HG03457 (cell line): ENCODE measurements at regions not wholly inside any gene's neighbourhood (a gene's known extent, or its start where the extent isn't known, plus 50 kb on each side); places are given as distances from the start of the nearest gene placed in this dataset.
"Not testable (repeated sequence)": the region's sequence is repeated elsewhere in the genome, so short reads cannot be mapped to it uniquely, and the experiment has no call there.

Experiments used
- ATAC-seq: cut with Tn5 transposase; IDR thresholded peaks from one replicate; pipeline ENCODE4 v1.9.1; 2021; ENCODE audit warnings: moderate number of reproducible peaks; ENCODE audit not compliant: unreplicated experiment

DNA sequence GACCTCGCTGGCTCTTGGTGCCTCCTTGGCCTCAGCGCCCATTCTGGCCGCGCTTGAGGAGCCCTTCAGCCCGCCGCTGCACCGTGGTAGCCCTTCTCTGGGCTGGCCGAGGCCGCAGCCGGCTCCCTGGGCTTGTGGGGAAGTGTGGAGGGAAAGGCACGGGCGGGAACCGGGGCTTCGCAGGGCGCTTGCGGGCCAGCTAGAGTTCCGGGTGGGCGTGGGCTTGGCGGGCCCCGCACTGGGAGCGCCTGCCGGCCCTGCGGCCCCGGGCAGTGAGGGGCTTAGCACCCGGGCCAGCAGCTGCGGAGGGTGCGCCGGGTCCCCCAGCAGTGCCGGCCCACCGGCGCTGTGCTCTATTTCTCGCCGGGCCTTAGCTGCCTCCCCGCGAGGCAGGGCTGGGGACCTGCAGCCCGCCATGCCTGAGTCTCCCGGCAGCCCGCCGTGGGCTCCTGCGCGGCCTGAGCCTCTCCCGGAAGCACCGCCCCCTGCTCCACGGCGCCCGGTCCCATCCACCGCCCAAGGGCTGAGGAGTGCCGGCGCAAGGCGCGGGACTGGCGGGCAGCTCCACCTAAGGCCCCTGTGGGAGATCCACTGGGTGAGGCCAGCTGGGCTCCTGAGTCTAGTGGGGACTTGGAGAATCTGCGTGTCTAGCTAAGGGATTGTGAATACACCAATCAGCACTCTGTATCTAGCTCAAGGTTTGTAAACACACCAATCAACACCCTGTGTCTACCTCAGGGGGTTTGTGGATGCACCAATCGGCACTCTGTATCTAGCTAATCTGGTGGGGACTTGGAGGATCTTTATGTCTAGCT is 141.1 kb downstream of the SLCO4C1 start:
- ATAC-seq = not testable (repeated sequence)

DNA sequence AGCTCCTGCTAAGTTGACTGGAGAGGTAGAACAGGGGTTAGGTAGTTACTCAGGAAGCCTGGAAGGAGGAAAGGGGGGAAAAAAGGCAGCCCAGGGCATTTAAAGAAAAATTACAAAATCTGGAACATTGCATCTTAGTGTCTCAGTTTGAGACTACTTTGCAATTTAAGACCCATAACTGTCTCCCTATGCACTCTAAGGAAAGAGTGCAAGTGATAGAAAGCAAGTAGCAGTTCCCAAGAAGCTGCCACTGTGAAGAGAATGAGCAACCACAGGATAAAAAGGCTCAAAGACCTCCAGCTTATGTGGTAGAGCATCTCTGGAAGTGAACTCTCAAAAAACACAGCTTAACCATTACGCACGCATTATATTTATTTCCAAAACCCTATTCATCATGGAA is 141.8 kb downstream of the SLCO4C1 start:
- ATAC-seq = no peak

DNA sequence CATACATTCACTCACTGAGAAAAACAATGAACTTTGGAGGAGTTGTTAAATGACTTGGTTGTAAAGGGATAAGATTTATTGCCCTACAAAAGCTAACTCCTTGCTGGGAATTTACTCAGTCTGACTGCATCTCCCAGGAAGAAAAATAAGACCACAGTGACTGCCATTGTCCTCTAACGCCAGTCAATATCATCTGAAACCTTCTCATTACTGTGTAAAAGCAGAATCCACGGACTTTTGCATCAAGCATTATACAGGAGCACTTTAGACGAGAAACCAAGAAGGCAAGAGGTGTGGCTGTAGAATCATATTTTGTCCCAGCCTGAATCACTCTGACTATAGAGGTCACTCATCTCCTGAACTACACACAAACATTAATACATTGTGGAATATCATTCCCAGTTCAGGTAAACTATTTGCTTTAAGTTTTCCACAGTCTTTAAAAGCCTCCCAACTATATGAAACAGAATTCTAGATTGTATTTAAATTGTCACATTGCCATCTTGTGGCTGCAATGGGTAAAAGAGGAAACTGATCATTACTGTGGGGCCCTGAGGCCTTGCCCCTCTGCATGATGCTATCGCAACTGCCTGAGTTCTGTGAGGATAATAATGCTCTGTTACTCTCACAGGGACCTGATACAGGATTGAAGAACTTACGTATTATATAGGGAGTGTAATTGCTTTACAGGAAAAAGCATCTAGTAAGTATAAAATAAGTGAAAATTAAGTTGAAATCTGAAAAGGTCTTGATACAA is 142.9 kb downstream of the SLCO4C1 start:
- ATAC-seq = no peak

DNA sequence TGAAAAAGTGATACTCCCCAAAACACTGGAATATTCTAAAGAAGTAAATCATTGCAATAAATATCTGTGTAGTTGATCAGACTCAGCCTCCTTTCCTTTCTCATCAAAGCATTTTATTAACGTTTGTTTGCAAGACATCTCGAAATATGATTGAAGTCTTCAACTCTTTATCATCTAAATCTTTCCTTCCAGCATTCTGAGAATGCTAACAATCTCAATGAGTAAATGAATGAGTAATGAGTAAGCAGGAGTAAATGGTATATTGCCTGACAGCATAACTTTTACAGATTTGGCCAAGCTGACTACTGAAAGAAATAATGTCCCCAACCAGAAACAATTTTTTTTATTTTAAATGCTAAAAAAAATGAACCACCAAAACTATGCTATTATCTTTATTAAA is 157.1 kb downstream of the SLCO4C1 start:
- ATAC-seq = no peak

DNA sequence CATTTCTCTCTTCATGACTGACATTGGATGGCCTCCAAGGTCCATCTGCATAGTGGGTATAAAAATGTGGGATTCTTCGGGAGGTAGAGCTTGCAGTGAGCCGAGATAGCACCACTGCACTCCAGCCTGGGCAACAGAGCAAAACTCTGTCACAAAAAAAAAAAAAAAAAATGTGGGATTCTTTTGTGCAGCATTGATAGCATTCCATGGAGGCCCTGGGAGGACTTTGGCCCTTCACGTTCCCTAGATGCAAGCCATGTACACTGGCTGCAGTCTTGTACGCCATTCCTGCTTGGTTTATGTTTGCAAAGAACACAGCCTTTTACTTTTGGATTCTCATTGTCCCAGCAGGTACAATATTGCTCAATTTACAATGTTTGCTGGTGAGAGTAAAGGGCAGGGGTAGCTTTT is 157.8 kb downstream of the SLCO4C1 start:
- no peak for ATAC-seq

DNA sequence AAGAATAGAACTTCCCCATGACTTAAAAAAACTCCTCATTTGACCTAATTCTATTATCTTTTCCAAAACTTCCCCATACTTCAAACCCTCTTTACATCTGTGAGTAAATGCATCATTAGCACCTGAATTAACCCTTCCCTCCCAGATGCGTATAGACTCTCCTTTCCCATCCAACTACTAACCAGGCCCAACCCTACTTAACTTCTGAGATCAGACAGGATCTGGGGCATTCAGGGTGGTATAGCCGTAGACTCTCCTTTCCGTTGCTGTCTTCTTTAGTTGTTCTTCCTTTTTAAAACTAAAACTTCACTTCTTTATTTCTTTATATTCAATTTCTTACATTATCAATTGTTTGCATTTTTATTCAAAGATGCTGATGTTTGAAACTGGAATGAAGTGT is 165.2 kb downstream of the SLCO4C1 start:
- no peak for ATAC-seq

DNA sequence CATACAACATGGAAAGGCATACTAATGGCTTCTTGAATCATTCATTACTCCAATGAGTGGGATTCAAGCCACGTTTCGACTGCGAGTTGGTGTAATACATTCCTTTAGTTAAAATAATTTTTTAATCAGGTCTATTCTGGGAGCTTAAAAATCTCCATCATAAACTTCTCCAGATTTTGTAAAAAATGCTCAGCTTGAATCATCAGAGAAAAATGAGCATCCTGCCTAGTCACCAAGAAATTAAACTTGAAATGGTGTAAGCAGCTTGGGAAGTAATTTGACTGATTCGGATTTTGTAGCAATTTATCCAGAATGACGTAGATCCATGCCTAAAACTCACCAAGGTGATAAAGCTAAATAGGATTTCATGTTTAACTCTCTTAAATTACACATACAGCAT is 165.7 kb downstream of the SLCO4C1 start:
- ATAC-seq = no peak

DNA sequence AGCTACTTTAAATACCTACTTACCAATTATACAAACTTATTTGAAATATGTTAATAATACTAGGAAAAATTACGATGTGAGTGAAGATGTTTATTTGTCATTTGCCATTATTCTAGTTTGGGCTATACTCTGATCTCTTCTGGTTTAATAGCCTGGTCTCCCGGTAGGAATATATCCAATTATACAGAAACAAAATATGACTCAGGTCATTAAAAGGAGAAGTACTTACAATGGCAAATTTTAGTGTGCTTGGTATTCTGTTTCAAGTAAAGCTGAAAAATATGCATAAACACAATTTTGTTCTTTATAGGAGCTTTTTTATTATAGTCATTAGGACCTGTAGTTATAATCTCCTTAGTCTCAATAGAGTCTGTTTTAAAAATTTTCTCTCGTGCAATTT is 176.8 kb downstream of the SLCO4C1 start:
- no peak for ATAC-seq

DNA sequence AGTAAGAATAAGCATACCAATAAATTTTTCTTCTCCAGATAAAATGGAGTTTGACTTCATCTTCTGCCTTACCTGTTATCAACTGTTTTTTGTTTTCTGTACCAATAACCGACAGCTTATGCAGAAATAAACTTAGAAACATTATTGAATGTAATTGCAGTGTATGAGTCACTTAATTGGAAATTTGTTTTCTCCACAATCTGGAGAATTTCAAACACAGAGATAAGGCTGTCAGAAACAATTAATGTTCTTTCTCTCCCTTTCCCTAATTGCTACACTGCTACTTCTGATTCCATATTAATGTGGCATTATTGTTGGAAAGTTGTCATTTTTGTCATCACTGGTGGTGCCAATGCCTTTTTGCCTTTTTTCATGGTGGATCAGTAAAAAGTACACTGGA is 180.3 kb downstream of the SLCO4C1 start:
- no peak for ATAC-seq

DNA sequence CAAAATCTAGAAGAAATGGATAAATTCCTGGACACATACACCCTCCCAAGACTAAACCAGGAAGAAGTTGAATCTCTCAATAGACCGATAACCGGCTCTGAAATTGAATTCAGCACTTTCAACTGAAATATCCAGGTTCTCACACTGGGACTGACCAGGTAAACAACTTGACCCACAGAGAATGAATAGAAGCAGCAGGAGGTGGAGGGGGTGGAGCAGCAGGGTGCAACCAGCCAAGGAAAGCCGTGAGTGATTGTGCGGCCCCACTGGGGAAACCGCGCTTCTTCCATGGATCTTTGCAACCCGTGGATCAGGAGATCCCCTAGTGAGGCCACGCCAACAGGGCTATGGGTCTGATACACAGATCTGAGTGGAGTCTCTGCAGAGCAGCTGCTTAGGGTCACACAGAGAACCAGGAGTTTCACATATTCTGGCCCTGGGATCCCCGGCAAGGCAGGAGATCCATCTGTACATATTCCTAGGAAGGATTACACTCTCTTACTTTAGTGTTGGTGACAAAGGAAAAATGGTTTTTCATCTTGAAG is 181.5 kb downstream of the SLCO4C1 start:
- no peak for ATAC-seq

DNA sequence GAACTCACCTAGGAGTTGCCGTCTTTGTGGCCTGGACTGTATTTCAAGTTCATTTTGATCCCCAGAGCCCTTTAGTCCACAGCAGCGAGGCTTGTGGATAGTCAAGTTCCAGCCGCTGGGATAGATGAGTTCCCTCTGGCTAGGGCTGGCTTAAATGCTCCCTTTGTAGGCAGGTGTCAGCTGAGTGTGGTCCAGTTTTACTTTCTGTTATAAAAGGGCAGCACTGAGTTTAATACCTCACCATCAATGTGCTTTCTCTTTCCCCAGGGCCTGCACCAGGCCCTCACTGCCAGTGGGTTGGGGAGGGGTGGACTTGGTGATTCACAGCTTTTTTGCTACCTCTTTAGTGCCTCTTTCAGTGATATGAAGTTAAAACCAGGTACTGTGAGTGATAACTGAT is 188.2 kb downstream of the SLCO4C1 start:
- ATAC-seq = no peak

DNA sequence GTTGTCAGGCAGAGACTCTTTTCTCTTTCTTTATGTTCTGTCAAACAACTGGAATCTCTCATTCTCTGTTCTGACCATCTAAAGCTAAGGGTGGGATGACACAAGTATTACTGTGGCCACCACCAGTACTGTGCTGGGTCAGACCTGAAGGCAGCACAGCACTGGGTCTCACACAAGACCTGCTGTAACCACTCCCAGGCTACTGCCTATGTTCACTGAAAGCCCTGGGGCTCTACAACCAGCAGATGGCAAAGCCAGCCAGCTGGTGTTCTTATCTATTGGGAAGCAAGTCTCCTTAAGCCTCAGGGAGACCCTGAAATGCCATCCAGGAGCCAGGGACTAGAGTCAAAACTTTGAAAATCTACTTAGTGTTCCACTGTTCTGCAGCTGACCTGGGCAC is 189.5 kb downstream of the SLCO4C1 start:
- no peak for ATAC-seq

DNA sequence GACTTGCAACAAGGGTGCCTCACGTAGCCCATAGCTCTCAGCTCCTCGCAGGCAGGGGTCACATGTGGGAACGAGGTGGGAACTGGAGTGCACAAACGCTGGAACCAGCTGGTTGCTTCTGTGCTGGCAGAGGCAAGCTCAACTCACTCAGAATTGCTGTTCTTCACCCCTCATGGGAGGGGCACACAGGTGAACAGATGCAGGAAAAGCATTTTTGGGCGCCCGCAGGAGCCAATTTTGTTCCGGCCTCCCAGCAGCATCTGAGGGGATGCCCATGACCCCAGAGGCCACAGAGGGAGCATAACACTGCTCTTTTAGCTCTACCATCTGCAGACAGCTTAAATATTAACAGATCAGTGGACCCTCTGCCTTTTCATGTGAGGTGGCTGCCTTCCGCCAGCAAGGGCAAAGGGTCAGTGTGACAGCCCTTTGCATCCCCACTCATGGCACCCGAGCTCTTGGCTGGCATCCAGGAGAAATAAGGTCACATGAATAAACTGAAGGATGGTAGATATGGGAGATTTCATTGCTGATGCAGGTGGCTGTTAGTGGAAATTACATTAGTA is 196.2 kb downstream of the SLCO4C1 start:
- no peak for ATAC-seq

DNA sequence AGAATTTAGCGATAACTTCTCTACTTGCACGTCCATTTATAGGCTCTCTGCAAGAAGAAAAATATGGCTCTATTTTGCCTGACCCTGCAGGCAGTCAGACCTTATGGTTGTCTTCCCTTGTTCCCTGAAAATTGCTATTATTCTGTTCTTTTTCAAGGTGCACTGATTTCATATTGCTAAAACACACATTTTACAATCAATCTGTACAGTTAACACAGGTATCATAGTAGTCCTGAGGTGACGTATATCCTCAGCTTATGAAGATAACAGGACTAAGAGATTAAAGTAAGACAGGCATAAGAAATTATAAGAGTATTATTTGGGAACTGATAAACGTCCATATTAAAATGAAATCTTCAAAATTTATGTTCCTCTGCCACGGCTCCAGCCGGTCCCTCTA is 197.0 kb downstream of the SLCO4C1 start:
- not testable (repeated sequence) for ATAC-seq

DNA sequence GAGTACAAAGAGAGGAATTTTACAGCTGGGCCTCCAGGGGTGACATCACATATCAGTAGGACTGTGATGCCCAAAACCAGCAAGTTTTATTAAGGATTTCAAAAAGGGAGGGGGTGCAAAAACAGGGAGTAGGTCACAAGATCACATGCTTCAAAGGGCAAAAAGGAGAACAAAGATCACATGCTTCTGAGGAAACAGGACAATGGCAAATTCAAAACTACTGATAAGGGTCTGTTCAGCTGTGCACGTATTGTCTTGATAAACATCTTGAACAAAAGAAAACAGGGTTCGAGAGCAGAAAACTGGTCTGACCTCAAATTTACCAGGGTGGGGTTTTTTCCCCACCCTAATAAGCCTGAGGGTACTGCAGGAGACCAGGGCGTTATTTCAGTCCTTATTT is 197.5 kb downstream of the SLCO4C1 start:
- not testable (repeated sequence) for ATAC-seq

DNA sequence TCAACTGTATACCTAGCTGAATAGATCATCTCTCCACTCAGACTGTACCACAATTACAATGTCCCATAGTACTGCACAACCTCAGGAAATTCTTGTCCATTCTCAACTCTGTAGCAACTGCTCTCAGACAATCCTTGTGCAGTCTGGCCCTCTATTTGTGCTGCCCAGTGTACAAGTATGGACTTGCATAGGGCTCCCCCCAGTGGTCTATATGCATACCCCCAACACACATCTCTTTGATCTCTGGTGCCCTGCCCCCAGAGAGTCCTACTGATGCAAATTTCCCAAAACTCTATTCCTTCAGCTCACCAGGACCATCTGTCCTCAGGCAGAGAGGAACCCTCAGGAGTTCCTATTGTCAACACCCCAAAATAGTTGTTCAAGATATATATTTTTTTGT is 205.3 kb downstream of the SLCO4C1 start:
- peak; percentile 71 for ATAC-seq

DNA sequence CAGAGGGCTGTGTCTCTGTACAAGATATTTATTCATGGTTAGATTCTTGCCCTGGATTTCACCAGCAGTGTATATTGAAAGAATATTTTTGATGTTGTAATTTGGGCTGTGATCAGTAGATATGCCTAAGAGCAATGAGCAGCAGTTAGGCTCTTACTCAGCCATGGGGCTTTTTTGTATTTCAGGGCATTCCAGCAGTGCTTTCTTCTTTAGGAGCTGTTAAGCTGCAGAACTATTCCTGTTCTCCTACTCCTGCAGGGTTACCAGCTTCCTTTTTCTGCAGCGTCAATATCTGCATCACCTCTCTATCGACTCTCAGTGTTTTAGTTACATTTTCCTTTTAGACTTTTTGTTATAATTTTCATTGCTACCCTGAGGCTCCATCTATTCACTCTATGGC is 206.2 kb downstream of the SLCO4C1 start:
- no peak for ATAC-seq

DNA sequence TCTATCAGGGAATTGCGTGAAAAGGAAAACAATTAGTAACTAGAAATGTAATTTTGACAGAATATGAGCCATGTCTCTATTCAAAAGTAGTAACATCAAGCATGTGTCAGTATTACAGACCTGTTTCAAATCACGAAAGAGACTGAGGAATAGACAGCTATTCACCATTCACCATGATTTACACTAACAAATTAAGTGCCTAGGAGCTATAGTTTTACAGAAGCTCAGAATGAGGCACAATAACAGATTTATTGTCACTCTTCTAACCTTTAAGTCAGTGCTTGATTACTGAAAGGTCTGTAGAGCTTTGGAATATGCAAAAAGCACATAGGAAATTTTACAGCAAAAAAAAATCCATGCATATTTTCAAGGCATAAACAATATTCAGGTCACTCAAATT is 208.2 kb downstream of the SLCO4C1 start:
- ATAC-seq = no peak

DNA sequence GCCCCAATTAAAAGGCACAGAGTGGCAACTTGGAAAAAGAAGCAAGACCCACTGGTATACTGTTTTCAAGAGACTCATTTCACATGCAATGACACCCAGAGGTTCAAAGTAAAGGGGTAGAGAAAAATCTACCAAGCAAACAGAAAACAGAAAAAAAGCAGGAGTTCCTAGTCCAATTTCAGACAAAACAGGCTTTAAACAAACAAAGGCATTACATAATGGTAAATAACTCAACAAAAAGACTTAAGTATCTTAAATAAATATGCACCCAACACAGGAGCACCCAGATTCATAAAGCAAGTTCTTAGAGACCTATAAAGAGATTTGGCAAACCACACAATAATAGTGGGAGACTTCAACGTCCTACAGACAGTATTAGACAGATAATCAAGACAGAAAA is 215.8 kb downstream of the SLCO4C1 start:
- ATAC-seq = no peak

DNA sequence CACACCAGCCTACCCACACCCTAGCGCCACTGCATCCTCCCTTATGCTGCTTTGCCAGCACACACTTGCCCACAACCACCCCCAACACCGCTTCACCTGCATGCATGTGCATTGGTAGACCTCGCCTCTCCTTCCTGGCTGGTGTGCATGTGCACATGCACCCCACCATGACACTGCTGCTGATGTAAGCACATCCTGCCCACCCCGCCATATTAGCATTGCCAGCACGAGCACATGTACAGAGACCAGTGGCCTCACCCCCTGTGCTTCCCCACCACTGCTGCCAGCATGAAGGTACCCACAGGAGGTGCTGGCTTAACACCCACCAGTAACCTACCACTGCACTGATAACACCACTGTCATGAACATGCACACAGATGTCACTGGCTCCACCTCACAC is 218.2 kb downstream of the SLCO4C1 start:
- ATAC-seq = no peak

DNA sequence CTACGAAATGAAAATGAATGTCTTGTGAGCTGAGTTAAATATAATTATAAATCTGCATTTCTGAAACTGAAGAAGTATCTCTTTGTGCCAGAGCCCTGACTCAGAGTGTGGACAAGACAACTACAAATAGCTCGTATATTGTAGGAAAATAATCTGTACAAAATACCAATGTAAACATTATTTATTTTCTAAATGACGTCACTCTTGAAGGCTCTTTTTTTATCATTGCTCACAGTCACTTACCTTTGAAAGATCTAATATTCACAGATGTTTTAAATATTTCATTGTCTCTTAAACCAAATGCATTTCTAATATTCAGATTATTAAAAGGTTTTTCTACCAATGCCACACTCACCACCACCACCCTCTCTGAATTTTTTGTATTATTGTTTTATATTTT is 226.1 kb downstream of the SLCO4C1 start:
- ATAC-seq = no peak

DNA sequence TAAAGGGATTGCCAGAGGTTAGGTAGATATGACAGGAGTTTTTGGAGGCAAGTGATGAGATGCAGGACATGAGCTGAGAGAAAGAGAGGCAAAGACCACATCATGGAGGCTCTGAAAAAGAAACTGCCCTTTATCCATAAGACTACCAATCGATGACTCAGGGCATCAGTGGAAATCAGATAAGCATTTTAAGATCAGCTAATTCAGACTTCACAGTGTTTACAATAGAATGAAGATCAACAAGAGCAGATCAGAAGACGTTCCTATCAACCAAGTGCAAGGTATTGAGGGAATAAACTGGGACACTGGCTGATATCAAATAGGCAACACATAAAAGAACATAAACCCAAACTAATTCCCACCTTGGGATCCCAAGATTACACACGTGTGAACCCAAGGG is 227.2 kb downstream of the SLCO4C1 start:
- no peak for ATAC-seq
